OCI-LY7 (cell line): ENCODE measurements at regions not wholly inside any gene's neighbourhood (a gene's known extent, or its start where the extent isn't known, plus 50 kb on each side); places are given as distances from the start of the nearest gene placed in this dataset.

ENCODE experiments used
- EZH2phosphoT487 ChIP-seq: fragments of 200-600 bp; sonication (generic); IDR thresholded peaks from 2 replicates; pipeline ENCODE4 v1.6.1; 2018; ENCODE audit warnings: low read depth, borderline replicate concordance, mild to moderate bottlenecking, mixed run types, antibody characterized with exemption, low read length, moderate library complexity, mixed read lengths
- TF ChIP-seq, protein P1 (sequence below): fragments of 200-600 bp; sonication (generic); conservative IDR thresholded peaks from 2 replicates; pipeline ENCODE4 v1.5.1; 2014; ENCODE audit warnings: mild to moderate bottlenecking, antibody characterized with exemption, low read length, moderate library complexity, mixed read lengths

DNA sequence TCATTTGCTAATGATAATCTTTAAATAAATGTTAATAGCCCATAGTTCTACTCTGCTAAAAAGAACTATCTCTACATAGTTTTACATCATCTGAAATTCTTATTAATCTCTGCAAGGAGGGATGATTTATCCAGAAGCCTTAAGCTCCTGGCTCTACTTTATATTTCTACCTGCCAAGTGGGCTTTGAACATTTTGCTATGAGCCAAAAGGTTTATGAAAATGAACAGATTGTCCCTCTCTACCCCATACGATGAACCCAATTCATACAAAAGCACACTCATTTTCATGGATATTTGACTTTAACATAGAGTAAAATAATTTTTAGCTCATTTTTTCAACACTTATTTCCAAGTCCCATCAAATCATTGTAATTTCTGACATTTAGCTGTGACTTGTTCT lies 611.0 kb downstream of the NSUN3 start:
- TF ChIP-seq, protein P1, sequence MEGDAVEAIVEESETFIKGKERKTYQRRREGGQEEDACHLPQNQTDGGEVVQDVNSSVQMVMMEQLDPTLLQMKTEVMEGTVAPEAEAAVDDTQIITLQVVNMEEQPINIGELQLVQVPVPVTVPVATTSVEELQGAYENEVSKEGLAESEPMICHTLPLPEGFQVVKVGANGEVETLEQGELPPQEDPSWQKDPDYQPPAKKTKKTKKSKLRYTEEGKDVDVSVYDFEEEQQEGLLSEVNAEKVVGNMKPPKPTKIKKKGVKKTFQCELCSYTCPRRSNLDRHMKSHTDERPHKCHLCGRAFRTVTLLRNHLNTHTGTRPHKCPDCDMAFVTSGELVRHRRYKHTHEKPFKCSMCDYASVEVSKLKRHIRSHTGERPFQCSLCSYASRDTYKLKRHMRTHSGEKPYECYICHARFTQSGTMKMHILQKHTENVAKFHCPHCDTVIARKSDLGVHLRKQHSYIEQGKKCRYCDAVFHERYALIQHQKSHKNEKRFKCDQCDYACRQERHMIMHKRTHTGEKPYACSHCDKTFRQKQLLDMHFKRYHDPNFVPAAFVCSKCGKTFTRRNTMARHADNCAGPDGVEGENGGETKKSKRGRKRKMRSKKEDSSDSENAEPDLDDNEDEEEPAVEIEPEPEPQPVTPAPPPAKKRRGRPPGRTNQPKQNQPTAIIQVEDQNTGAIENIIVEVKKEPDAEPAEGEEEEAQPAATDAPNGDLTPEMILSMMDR, result no peak
- TF ChIP-seq EZH2phosphoT487, result no peak
